ENCODE measurements at regions not wholly inside any gene's neighbourhood (a gene's known extent, or its start where the extent isn't known, plus 50 kb on each side); places are given as distances from the start of the nearest gene placed in this dataset.

DNA sequence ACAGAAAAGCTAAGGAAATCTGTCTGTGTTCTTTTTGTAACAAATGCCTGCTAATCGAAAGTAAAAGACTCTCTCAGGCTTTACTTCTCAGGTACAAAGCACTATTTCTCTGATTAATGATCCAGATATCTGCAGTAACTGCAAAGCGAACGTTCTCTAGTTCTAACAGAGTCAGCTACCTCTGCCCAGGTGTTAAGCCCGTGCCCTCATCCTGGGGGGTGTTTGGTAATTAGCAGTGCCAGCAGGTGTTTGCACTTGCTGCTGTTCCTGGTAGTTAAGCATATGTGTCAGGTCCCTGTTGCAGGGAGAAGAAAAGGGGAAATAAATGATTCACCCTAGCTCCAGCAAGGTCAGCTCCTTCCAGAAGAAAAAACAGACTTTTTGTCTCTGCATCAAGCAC is 58.8 kb upstream of the CRIM1 start:
- intact Hi-C loops (cut with micrococcal nuclease; ENCODE audit: unreplicated experiment) = no loop called here
- no TSS peak for BruUV-seq (replicated peaks)
- SMC1A ChIA-PET (ENCODE audit: uncharacterized antibody, unreplicated experiment) = no interaction called here
- no peak for FAIRE-seq
- ATAC-seq = no peak
- H3K9me3 ChIP-seq (replicated peaks; ENCODE audit: control insufficient read depth, insufficient read depth, low read length) = no peaks in the 10 kb centered on the region
- no peaks in the 10 kb centered on the region for H3K79me2 ChIP-seq (ENCODE audit: control insufficient read depth, insufficient read depth, low read length)
- no peaks in the 10 kb centered on the region for H3K4me1 ChIP-seq (ENCODE audit: control insufficient read depth, insufficient read depth, low read length)
- H4K20me1 ChIP-seq (ENCODE audit: control insufficient read depth, insufficient read depth) = no peaks in the 10 kb centered on the region
- 17% methylated on average over 4 of the region's 4 CpGs for WGBS (ENCODE audit: insufficient coverage, insufficient replicate concordance, low lambda C conversion rate, missing lambda C conversion rate)
- H3K4me2 ChIP-seq (ENCODE audit: control insufficient read depth, insufficient read depth) = no peak overlapping the region
- no peak overlapping the region for H2AFZ ChIP-seq (ENCODE audit: control insufficient read depth, low read depth, low read length)
- H3K27me3 ChIP-seq (replicated peaks in 1 of 2; ENCODE audit: control insufficient read depth in 2 of 2, insufficient read depth in 2 of 2, low read length in 1 of 2) = no peaks in the 10 kb centered on the region
- in situ Hi-C loops (cut with MboI) = no loop called here
- no peak for DNase-seq (ENCODE audit: low read depth, low spot score)
- no peak overlapping the region for H3K9ac ChIP-seq (ENCODE audit: control insufficient read depth, insufficient read depth, low read length)
- H3K4me3 ChIP-seq = no peak overlapping the region
- POLR2A ChIA-PET = no interaction called here
- RAD21 ChIA-PET (ENCODE audit: unreplicated experiment) = no interaction called here
- CTCF ChIA-PET = no interaction called here
- no peak overlapping the region for H3K27ac ChIP-seq (ENCODE audit: control insufficient read depth, insufficient read depth)
- no peak for TF ChIP-seq FOXK2 (IDR thresholded peaks at IDR 0.05)
- TF ChIP-seq MYC (IDR thresholded peaks at IDR 0.05; ENCODE audit: insufficient read depth, insufficient read length, insufficient replicate concordance, low read length, severe bottlenecking) = no peak
- no peak for TF ChIP-seq SUZ12 (IDR thresholded peaks at IDR 0.05; ENCODE audit: unreplicated experiment)
- no peak for TF ChIP-seq RBBP5 (conservative IDR thresholded peaks at IDR 0.05)
- TF ChIP-seq, protein P1, sequence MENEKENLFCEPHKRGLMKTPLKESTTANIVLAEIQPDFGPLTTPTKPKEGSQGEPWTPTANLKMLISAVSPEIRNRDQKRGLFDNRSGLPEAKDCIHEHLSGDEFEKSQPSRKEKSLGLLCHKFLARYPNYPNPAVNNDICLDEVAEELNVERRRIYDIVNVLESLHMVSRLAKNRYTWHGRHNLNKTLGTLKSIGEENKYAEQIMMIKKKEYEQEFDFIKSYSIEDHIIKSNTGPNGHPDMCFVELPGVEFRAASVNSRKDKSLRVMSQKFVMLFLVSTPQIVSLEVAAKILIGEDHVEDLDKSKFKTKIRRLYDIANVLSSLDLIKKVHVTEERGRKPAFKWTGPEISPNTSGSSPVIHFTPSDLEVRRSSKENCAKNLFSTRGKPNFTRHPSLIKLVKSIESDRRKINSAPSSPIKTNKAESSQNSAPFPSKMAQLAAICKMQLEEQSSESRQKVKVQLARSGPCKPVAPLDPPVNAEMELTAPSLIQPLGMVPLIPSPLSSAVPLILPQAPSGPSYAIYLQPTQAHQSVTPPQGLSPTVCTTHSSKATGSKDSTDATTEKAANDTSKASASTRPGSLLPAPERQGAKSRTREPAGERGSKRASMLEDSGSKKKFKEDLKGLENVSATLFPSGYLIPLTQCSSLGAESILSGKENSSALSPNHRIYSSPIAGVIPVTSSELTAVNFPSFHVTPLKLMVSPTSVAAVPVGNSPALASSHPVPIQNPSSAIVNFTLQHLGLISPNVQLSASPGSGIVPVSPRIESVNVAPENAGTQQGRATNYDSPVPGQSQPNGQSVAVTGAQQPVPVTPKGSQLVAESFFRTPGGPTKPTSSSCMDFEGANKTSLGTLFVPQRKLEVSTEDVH (IDR thresholded peaks at IDR 0.05; ENCODE audit: low read depth, partially characterized antibody) = no peak
- no peak for TF ChIP-seq RAD21 (IDR thresholded peaks at IDR 0.05; ENCODE audit: insufficient read depth, low read depth, low read length)
- no peak for TF ChIP-seq PBX3 (IDR thresholded peaks at IDR 0.05; ENCODE audit: insufficient replicate concordance, low read depth, low read length)
- no peak for TF ChIP-seq ZNF207 (IDR thresholded peaks at IDR 0.05; ENCODE audit: borderline replicate concordance)
- TF ChIP-seq ZNF384 (IDR thresholded peaks at IDR 0.05; ENCODE audit: borderline replicate concordance, low read depth, low read length) = no peak
- TF ChIP-seq MLLT1 (IDR thresholded peaks at IDR 0.05) = no peak
- no peak for TF ChIP-seq GATAD2B (conservative IDR thresholded peaks at IDR 0.05; ENCODE audit: low read depth)
- no peak for TF ChIP-seq RELB (IDR thresholded peaks at IDR 0.05; ENCODE audit: low read depth)
- no peak for TF ChIP-seq NR2F1 (conservative IDR thresholded peaks at IDR 0.05)
- no peak for TF ChIP-seq MAX (IDR thresholded peaks at IDR 0.05; ENCODE audit: low read depth, low read length)
- no peak for TF ChIP-seq RUNX3 (IDR thresholded peaks at IDR 0.05; ENCODE audit: low read length)
- TF ChIP-seq EGR1 (IDR thresholded peaks at IDR 0.05; ENCODE audit: borderline replicate concordance in 1 of 2, low read depth in 2 of 2, low read length in 2 of 2) = no peak
- no peak for TF ChIP-seq POLR2AphosphoS2 (IDR thresholded peaks at IDR 0.05; ENCODE audit: low read depth, low read length)
- no peak for TF ChIP-seq ZNF274 (IDR thresholded peaks at IDR 0.05; ENCODE audit: insufficient read depth, insufficient read length)
- TF ChIP-seq KAT2A (conservative IDR thresholded peaks at IDR 0.05; ENCODE audit: control insufficient read depth, low read depth, low read length) = no peak
- H3K36me3 ChIP-seq (ENCODE audit: control insufficient read depth in 2 of 2, insufficient read depth in 2 of 2, low read length in 1 of 2) = no peaks in the 10 kb centered on the region

Data from GM12878 (cell line).